Activated T-cell treated with anti-CD3 and anti-CD28 coated beads, Interleukin-2, amount 50 U/mL, for 4 hours (primary cell): ENCODE measurements at regions not wholly inside any gene's neighbourhood (a gene's known extent, or its start where the extent isn't known, plus 50 kb on each side); places are given as distances from the start of the nearest gene placed in this dataset.

Experiments used
- ATAC-seq, 2 donors: fragments of 200-7000 bp; cut with Tn5 transposase; one replicate each; pipeline ENCODE4 v1.10.0; 2021
- DNase-seq: peaks from one replicate; pipeline ENCODE4 v3.0.0-alpha.2; 2020
- H3K27me3 Mint-ChIP-seq: one replicate; pipeline ENCODE4 v1.8.0; 2021; ENCODE audit warnings: low read depth, mixed read lengths
- H3K36me3 Mint-ChIP-seq: one replicate; pipeline ENCODE4 v1.8.0; 2022; ENCODE audit warnings: mixed read lengths; ENCODE audit not compliant: insufficient read depth
- H3K4me1 Mint-ChIP-seq: one replicate; pipeline ENCODE4 v1.8.0; 2021; ENCODE audit warnings: low read depth, mixed read lengths
- H3K4me3 Mint-ChIP-seq: one replicate; pipeline ENCODE4 v1.8.0; 2021; ENCODE audit warnings: mild to moderate bottlenecking, moderate library complexity, mixed read lengths
- H3K9me3 Mint-ChIP-seq: one replicate; pipeline ENCODE4 v1.8.0; 2021; ENCODE audit warnings: mixed read lengths

DNA sequence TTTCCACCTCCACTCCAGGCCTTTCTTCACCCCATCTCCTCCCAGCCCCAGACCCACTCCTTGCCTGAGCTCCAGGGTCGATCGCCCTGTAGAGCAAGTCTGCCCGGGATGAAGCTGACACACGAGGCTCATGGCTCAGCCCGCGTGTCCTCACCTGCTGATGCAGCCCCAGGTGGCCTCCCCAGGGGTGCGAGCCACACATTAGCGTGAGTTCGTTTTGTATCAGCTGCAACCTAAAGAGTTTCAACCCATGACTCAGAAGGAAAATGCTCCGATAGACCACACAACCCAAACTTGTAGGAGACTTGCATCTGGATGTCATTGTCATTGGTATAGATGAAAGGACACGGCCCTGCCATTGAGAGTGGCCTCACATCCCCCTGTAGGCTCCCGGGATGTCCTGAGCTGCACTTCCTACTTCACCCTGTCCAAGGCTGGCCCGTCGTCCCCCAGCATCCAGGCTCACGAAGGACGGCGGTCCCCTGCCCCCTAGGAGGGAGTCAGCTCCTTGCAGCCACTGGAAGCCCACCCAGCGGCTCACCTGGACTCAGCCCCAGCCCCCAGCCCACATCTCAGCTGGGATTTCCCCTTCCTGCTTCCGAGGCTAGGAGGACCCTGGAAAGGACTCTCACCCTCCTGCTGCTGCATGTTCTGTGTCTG, 97.7 kb downstream of the HTR5A start:
- Mint-ChIP-seq H3K27me3 (peaks cover 18% of the 10 kb centered on the region), H3K4me3 (no peak overlapping the region), H3K9me3 (no peaks in the 10 kb centered on the region), H3K4me1 (peaks cover 4% of the 10 kb centered on the region), H3K36me3 (no peaks in the 10 kb centered on the region)
- ATAC-seq (no peak), DNase-seq (no peak)

GRCh38 chr7:155168597-155169480, 98.7 kb downstream of the HTR5A start:
- no peaks in the 10 kb centered on the region for H3K9me3 Mint-ChIP-seq
- H3K4me1 Mint-ChIP-seq = peaks cover 4% of the 10 kb centered on the region
- no peak for ATAC-seq
- no peaks in the 10 kb centered on the region for H3K36me3 Mint-ChIP-seq
- no peak overlapping the region for H3K4me3 Mint-ChIP-seq
- H3K27me3 Mint-ChIP-seq = peaks cover 20% of the 10 kb centered on the region
- DNase-seq = no peak

DNA sequence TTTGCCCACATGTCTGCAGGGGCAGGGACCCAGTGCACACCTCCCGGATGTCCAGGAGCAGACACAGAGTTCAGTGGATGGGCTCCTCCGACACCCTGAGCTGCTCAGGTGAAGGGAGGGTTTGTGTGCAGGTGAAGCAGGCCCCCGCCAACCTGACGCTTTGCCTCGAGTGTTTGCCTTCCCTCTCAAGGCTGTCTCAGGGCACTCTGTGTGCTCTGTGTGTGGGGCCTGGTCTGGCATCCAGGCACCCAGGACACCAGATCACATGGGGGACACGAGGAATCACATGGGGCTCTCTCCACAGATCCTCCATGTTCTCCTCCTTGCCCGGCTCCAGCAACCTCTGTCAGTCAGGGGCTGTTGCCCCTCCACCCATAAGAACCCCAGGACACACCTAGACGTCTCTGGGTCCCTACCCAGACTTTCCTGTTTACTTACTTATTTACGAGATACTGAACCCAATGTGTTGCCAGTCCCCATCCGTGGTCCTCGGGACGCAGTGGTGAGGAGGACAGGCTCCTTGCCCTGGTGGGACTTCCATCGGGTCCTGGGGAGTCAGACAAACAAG, 99.5 kb downstream of the HTR5A start:
- H3K9me3 Mint-ChIP-seq = no peaks in the 10 kb centered on the region
- ATAC-seq = no peak

DNA sequence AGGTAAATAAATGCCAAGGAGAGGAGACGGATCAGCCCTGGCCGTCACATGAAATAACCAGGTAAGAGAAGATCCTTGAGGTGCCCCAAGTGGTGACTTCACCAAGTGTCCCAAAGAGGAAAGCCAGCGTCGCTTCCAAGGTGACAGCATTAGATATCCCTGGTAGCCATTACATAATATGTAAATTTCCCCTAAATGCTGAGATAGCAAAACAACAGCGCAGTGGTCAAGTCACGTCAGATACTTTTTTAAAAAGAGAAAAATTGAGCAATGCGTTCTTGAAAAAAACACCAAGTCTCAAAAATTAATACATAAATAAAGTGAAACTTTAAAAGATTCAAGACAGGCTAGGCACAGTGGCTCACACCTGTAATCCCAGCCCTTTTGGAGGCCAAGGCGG, 100.2 kb downstream of the HTR5A start:
- Mint-ChIP-seq H3K9me3 (no peaks in the 10 kb centered on the region), H3K4me3 (no peak overlapping the region), H3K36me3 (no peaks in the 10 kb centered on the region), H3K4me1 (peaks cover 4% of the 10 kb centered on the region), H3K27me3 (peaks cover 19% of the 10 kb centered on the region)
- ATAC-seq = no peak
- no peak for DNase-seq

More for the DNA sequence above, 99.5 kb downstream of the HTR5A start:
- Mint-ChIP-seq H3K4me1 (peaks cover 4% of the 10 kb centered on the region), H3K4me3 (no peak overlapping the region), H3K27me3 (peaks cover 19% of the 10 kb centered on the region), H3K36me3 (no peaks in the 10 kb centered on the region)
- DNase-seq = no peak

DNA sequence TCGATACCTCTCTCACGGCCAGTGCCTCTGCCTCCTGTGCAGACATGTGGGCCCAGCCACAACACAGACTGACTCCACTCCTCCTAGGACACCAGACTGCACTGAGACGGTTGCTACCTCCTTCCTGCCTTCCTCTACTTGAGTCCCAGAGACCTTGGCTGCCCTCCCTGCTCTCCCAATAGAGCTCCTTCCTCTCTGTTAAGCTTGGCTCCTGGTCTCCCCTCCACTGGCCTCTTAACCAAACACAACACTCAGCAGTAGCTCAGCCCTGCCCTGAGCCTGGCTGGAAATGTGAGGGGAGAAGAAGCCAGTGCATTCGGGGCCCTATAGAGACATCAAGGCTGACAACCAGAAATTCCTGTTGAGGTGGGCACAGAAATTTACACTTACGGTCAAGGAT, 102.0 kb downstream of the HTR5A start:
- no peak for ATAC-seq
- no peak overlapping the region for H3K4me3 Mint-ChIP-seq
- H3K9me3 Mint-ChIP-seq = no peaks in the 10 kb centered on the region

DNA sequence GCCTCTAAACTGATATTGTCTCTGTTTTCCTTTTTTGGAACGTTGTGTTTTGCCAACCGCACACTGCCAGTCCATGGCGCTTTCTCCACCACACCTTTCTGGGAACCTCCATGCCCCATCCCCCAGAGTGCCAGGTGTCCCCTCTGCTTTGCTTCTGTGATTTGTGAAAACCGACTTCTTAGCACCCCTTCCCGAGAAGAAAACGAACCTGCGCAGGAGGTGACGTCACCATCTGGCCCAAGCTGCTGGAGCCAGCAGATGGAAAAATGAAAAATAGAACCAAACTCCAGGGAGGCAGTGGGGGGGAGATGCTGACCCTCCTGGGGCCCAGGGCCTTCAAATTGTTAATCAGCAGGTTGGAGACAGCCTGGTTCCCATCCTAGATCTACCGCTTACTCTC, 103.8 kb downstream of the HTR5A start:
- no peak for ATAC-seq
- no peak for DNase-seq
- Mint-ChIP-seq H3K36me3 (no peaks in the 10 kb centered on the region), H3K9me3 (no peaks in the 10 kb centered on the region), H3K4me1 (no peaks in the 10 kb centered on the region), H3K4me3 (no peak overlapping the region), H3K27me3 (peaks cover 19% of the 10 kb centered on the region)

More for the DNA sequence above, 102.0 kb downstream of the HTR5A start:
- H3K36me3 Mint-ChIP-seq = no peaks in the 10 kb centered on the region
- H3K4me1 Mint-ChIP-seq = peaks cover 2% of the 10 kb centered on the region
- DNase-seq = no peak
- H3K27me3 Mint-ChIP-seq = peaks cover 19% of the 10 kb centered on the region

DNA sequence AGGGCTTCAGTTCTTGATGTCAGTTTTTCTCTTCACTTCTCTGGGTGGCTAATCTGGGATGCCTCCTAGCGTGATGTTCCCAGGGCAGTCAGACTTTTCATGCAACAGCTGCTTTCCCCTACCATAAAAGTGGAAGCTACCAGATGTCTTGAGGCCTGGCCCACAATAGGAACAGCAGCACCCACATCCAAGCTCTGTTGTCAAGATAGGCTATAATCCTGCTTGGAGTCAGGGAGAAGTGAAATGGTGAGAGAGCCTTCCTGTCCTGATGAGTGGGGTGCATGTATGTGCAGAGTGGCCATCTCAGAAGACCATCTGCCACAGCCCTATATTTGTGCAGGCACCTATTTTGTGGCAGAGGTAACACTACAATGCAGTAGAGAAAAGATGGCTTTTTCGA, 108.0 kb downstream of the HTR5A start:
- no peaks in the 10 kb centered on the region for H3K4me1 Mint-ChIP-seq
- no peaks in the 10 kb centered on the region for H3K9me3 Mint-ChIP-seq
- H3K27me3 Mint-ChIP-seq = peaks cover 5% of the 10 kb centered on the region
- H3K36me3 Mint-ChIP-seq = no peaks in the 10 kb centered on the region
- ATAC-seq = no peak
- no peak for DNase-seq
- no peak overlapping the region for H3K4me3 Mint-ChIP-seq

- H3K4me1 Mint-ChIP-seq = no peaks in the 10 kb centered on the region
- ATAC-seq (no peak), DNase-seq (no peak)
- H3K9me3 Mint-ChIP-seq = peaks cover 13% of the 10 kb centered on the region
- no peaks in the 10 kb centered on the region for H3K36me3 Mint-ChIP-seq
- H3K4me3 Mint-ChIP-seq = no peak overlapping the region
- H3K27me3 Mint-ChIP-seq = peaks cover 4% of the 10 kb centered on the region
Observed at GRCh38 chr7:155181768-155182167, 111.6 kb downstream of the HTR5A start.

GRCh38 chr7:155182406-155182970, 112.4 kb downstream of the HTR5A start:
- Mint-ChIP-seq H3K4me3 (no peak overlapping the region), H3K9me3 (peaks cover 16% of the 10 kb centered on the region), H3K36me3 (no peaks in the 10 kb centered on the region), H3K4me1 (no peaks in the 10 kb centered on the region), H3K27me3 (peaks cover 4% of the 10 kb centered on the region)
- DNase-seq = no peak
- no peak for ATAC-seq

GRCh38 chr7:155183655-155184054, 113.5 kb downstream of the HTR5A start:
- ATAC-seq (no peak), DNase-seq (no peak)
- Mint-ChIP-seq H3K27me3 (peaks cover 4% of the 10 kb centered on the region), H3K36me3 (no peaks in the 10 kb centered on the region), H3K4me1 (peaks cover 5% of the 10 kb centered on the region), H3K9me3 (peaks cover 16% of the 10 kb centered on the region), H3K4me3 (no peak overlapping the region)

GRCh38 chr7:155184923-155185322, 112.8 kb upstream of the INSIG1 start:
- DNase-seq = no peak

GRCh38 chr7:155187061-155187785, 110.5 kb upstream of the INSIG1 start:
- no peak for ATAC-seq
- Mint-ChIP-seq H3K4me1 (peaks cover 13% of the 10 kb centered on the region), H3K36me3 (no peaks in the 10 kb centered on the region), H3K4me3 (no peak overlapping the region), H3K27me3 (peaks cover 12% of the 10 kb centered on the region), H3K9me3 (peaks cover 16% of the 10 kb centered on the region)
- DNase-seq = no peak

More at GRCh38 chr7:155184923-155185322, 112.8 kb upstream of the INSIG1 start:
- no peak overlapping the region for H3K4me3 Mint-ChIP-seq
- ATAC-seq = no peak
- peaks cover 7% of the 10 kb centered on the region for H3K4me1 Mint-ChIP-seq
- peaks cover 16% of the 10 kb centered on the region for H3K9me3 Mint-ChIP-seq
- H3K36me3 Mint-ChIP-seq = no peaks in the 10 kb centered on the region
- H3K27me3 Mint-ChIP-seq = peaks cover 6% of the 10 kb centered on the region

- H3K4me1 Mint-ChIP-seq = peaks cover 13% of the 10 kb centered on the region
- no peak overlapping the region for H3K4me3 Mint-ChIP-seq
- no peak for DNase-seq
- peaks cover 16% of the 10 kb centered on the region for H3K9me3 Mint-ChIP-seq
- no peaks in the 10 kb centered on the region for H3K36me3 Mint-ChIP-seq
- peak in 1 of 2 donors; percentile 53 for ATAC-seq
- peaks cover 12% of the 10 kb centered on the region for H3K27me3 Mint-ChIP-seq
Observed at GRCh38 chr7:155188357-155188756, 109.3 kb upstream of the INSIG1 start.
